HG02884 (cell line): ENCODE measurements at regions not wholly inside any gene's neighbourhood (a gene's known extent, or its start where the extent isn't known, plus 50 kb on each side); places are given as distances from the start of the nearest gene placed in this dataset.
"Not testable (repeated sequence)": the region's sequence is repeated elsewhere in the genome, so short reads cannot be mapped to it uniquely, and the experiment has no call there.

Experiments
- ATAC-seq: cut with Tn5 transposase; IDR thresholded peaks from one replicate; pipeline ENCODE4 v1.9.1; 2021; ENCODE audit warnings: mild to moderate bottlenecking, moderate library complexity; ENCODE audit not compliant: unreplicated experiment

DNA sequence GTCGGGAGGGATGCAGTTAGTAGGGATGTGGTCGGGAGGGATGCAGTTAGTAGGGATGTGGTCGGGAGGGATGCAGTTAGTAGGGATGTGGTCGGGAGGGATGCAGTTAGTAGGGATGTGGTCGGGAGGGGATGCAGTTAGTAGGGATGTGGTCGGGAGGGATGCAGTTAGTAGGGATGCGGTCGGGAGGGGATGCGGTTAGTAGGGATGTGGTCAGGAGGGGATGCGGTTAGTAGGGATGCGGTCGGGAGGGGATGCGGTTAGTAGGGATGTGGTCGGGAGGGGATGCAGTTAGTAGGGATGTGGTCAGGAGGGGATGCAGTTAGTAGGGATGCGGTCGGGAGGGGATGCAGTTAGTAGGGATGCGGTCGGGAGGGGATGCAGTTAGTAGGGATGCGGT, 96.2 kb downstream of the BDH1 start:
- not testable (repeated sequence) for ATAC-seq

DNA sequence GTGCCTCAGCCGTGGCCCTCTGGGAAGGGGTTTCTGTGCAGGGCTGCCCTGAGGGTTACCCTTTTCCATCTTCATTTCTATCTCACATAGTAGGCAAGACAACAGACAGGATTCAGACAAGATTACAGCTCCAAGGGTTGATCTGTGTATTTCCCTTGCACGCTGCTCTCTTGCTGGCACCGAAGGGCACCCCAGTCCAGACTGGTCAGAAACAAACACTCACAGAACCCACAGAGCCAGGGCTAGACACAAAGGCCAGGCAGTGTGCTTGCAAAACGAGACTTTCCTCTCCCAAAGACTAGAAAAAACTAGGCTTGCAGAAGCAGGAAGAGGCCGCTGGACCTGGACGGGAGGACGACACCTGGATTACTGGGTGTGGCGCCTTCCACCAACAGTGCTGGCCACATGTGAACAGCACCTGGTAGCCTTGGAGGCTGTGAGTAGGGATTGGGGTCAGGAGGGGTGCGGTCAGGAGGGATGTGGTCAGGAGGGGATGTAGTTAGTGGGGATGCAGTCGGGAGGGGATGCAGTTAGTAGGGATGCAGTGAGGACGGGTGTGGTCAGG, 96.8 kb downstream of the BDH1 start:
- no peak for ATAC-seq

DNA sequence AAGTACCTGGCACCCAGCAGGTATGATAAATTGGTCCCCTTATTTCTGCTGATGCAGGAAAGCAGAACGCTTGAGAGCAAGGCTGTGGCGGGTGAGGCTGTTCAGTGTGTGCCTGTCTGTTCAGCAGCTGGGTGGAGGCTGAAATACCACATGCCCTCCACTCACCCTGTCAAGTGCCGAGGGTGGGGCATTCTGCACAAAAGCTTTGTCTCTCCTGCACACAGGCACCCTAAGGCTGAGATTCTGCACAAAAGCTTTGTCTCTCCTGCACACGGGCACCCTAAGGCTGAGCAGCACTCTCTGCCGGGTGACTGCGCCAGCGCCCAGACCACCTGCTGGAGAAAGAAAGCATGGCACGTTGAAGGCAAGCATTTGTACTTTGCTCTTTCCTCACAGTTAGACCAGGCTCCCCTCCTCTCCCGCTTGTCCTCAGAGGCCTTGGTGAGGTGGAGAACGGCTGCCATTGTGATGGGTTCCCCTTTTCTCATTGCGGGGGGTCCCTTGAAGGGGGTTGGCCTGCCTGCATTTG, 97.5 kb downstream of the BDH1 start:
- no peak for ATAC-seq

DNA sequence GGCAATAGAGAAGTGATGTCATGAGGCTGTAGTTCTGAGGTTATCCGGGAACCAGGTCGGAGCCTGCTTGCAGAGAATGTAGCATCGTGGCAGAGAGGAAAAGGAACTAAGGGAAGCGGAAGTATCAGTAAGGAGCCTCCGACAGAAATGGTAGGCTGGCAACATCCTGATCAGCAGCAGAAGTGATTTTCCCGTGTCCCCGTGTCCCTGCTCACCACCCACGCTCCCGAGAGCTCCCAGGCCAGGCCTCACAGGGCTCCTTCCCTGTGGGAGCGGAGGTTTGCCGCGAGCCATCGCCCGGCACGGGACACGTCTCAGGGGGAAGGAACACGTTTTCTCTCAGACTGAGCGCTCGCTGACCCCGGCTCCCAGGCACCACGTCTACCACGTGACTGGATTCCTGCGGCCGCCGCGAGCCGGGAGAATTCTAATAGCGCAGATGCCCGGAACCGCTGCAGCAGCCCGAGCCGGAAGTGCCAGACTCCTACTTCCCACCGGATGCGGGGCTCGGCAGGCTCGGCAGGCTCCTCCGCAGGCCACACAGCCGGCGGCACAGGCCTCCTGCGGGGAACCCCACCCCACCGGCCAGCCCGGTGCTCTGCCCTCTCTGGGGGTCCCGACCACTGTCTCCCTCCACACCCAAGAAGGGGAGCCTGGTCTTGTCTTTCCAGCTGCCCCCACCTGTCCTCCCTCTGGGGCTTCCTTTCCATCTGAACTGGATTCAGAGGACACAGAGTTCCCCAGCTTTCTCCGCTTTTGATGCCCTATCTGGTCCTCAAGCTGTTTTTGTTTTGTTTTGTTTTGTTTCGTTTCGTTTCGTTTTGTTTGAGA, 99.3 kb downstream of the BDH1 start:
- ATAC-seq = peak; percentile 50

DNA sequence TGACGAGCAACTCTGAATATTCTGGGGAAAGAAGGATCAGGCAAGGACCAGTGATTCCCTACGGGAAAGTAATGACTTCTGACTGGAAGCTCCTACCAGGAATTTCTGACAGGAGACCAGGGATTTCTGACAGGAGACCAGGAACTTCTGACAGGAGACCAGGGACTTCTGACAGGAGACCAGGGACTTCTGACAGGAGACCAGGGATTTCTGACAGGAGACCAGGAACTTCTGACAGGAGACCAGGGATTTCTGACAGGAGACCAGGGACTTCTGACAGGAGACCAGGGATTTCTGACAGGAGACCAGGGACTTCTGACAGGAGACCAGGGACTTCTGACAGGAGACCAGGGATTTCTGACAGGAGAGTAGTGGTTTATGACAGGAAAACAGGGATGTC, 100.9 kb downstream of the BDH1 start:
- ATAC-seq = not testable (repeated sequence)

DNA sequence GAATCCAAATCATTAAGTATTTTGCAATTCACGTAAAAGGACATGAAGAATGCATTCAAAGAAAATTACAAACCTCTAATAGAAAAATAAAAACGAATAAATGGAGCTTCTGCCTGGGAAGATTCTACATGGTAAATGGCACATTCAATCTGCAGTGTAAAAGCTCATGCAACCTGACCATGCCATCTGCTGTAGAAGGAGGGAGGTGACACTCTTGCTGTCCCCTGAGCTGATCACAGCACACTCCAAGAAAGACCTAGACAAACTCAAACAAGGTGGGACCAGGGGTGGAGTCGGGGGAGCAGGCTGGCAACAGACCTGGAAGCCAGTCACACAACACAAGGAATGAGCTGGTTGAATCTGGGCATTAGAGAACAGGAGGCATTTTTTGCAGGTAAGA, 101.8 kb downstream of the BDH1 start:
- no peak for ATAC-seq

DNA sequence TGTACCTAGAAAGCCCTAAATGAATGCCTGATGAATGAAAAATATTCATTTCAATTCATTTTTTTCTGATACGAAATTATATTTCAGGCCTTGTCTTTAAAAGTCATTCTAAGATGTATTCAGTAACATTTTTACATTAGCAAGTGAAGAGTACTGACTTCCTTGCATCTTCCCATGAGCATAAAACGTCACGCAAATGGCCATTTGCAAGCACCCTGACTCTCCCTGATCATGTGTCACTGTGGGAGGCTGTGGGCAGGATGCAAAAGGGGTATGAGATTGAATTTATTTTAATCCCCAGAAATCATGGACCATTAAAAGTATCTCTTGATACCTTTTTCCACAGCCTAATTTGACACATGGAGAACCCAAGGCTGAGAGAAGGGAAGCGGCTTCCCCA, 105.0 kb downstream of the BDH1 start:
- ATAC-seq = no peak

DNA sequence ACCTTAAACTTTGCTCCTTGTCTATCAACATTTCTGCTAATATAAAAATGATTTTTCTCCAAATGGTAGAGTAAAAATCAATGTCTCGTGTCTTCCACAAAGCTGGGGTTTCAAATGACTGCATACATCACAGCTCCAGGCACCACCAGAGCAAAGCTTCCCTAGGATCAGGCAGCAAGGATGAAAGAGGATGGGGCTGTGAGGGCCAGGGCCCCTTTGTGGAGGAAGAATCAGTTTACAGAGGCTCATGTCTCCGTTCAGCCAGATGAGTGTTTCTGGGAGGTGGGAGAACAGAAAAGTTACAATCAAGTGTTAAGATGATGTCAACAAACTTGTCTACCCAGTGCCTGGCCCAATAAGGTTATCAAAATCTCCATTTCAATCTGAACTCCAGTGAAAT, 105.5 kb downstream of the BDH1 start:
- ATAC-seq = no peak

DNA sequence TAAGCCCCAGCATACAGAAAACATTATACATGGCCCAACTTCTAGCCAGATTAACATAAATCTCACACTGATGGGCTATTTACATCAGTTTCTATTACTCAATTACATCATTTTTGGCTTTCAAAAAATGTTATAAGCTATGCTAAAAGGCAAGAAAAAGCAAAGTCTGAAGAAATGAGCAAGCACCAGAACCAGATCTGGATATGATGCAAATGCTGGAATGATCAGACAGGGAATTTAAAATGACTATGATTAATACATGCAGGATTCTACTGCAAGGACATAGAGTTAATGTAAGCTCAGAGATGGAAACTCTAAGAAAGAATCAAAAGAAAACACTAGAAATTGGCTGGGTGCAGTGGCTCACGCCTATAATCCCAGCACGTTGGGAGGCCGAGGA, 106.6 kb downstream of the BDH1 start:
- not testable (repeated sequence) for ATAC-seq

DNA sequence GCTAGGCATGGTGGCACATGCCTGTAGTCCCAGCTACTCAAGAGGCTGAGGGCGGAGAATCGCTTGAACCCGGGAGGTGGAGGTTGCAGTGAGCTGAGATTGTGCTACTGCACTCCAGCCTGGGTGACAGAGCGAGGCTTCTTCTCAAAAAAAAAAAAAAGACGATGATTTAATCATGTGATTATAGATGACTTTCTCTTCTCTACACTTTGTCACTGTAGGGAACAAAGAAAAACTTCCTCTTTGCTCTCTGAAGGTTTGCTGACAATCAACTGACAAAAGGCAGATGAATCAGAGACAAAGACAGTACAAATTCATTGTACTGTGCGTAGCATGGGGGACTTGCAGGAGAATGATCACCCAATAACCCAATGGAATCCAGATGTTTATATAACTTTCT, 108.0 kb downstream of the BDH1 start:
- ATAC-seq = not testable (repeated sequence)

DNA sequence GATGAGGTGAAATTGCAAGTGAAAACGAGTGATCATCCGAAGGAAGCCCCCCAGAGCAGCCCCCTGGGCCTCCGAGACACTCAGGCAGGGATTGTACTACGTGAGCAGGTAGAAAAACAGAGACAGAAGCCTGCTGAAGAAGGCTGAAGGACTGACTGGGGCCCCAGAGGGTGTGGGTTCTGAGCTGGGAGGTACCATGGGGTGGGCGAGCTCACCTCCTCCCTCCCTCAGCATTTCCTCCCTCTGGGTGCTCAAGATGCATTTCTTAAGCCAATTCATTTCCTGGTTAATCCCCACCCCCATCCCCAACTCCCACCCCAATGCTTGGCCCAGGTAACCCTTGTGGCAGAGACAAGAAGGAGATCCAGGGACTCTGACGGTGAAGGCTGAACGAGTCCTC, 108.7 kb downstream of the BDH1 start:
- ATAC-seq = no peak

DNA sequence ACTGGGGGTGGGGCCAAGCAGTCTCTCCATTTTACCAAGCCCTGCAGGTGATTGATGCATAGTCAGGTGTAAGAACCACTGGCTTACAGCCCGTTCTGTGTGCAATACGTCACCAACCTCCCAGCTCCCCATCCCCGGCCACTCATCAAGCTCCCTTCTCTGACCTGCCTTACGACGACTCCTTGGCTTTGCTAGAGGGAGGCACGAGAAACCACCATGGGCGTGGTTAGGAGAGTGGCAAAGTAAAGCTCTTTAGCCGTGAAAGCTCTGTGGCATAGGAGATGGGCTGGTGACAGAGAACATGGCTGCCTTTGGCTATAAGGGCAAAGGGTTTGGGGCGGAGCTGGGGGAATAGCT, 109.1 kb downstream of the BDH1 start:
- ATAC-seq = no peak

DNA sequence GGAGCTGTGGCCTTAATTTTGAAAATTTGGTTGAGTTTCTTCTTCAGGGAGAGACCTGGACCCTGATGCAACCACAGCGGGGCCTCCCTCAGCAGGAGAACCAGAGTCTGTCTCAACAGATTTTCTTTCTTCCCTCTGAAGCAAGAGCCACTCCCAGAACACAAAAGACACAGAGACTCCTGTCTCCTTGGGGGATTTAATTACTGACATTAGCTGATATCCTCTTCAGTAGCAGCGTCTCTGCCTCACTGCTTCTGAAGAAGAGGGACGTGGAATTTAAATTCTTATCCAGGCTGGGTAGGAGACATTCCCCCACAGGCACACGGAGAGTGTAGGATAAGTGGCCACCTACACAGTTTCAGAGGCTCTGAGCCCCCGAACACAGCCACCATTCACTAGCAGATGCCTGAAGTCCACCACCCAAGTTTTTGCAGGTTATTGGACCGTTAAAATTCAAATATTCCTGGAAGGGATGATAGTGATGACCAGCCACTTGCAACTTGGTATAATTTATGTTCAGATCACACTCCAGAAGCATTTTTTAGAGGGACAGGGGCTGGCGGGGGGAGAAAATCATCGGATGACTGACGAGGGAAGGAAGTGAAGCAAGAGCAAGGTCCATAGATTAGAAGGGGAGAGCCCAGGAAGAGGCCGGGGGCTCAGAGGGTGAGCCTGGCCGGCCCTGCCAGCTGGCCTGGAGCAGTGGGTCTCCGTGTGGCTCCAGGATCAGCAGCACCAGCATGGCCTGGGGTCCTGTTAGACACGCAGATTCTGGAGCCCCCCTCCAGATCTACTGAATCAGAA, 109.7 kb downstream of the BDH1 start:
- no peak for ATAC-seq

DNA sequence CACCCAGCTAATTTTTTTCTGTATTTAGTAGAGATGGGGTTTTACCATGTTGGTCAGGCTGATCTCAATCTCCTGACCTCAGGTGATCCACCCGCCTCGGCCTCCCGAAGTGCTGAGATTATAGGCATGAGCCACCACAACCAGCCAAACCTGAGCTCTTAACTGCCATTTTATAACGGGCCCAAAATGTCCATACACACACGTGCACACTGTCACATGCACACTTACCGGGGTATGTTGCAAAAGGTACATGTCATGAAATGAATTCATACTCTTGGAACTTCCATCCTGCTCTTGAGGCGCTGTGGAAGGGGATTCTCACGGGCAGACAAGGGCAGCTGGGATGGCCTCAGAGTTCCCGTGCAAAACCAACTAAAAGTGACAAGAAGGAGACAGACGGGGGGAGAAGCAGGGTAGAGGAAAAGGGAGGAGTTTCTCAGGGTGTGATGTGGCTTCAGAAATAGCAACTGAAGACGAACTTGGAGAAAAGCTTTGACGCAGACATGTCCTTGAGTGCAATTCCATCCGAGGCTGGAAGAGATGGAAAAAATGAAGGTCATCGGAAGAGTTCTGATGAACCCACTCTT, 110.9 kb downstream of the BDH1 start:
- no peak for ATAC-seq

DNA sequence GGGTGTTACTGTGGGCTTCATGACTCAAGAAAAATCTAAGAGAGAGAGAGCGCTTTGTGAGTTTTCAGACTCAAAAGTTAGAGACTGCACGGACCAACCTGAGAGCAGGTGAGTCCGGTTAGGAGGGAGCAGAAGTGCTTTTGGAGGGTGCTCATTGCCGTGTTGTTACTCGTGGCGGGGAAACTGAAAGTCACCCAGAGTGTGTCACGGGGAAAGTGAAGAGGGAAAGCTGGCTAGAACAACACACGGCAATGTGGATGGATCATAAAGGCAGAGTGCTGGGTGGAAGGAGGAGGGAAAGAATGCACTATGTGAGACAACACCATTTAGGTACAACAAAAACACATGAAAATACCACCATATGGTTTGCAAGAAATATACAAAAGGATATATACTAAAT, 112.3 kb downstream of the BDH1 start:
- ATAC-seq = no peak

DNA sequence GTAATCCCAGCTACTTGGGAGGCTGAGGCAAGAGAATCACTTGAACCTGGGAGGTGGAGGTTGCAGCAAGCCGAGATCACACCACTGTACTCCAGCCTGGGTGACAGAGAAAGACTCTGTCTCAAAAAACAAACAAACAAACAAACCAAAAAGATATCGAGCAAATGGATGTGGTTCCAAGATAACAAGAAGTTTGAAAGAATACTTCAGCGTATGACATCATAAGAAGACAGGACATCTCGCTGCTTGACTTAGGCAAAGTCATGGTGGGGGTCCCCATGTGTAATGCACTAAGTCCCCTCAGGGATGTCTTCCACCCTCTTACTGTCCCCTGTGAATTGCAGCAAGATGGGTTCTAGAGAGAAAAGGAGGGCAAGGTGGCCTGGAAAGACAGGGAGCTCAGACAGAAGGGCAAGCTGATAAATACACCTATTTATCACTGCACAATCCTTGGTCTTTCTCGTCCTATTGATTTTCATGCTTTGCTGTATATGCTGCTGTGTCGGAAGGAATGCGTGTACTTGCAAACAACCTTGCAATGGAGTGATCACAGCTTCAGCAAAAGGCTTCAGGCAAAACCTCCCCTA, 115.0 kb downstream of the BDH1 start:
- ATAC-seq = no peak

DNA sequence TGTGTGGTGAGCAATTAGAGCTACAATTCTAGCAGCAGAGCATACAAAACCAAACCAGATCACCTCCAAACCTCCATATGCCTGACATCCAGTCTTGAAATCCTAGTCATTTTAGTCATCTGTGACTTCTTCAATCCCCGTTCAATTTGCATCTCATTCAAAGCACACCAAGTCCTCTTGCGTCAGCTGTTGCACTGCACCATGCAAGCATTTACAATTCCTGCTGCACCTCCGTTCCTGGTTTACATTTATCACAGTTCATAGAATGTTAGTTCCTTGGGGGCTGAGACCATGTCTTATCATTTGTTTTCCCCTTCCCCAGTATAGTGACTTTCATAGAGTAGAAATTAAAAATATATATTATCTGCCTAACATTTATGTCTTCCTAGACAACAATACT, 116.9 kb downstream of the BDH1 start:
- ATAC-seq = no peak

DNA sequence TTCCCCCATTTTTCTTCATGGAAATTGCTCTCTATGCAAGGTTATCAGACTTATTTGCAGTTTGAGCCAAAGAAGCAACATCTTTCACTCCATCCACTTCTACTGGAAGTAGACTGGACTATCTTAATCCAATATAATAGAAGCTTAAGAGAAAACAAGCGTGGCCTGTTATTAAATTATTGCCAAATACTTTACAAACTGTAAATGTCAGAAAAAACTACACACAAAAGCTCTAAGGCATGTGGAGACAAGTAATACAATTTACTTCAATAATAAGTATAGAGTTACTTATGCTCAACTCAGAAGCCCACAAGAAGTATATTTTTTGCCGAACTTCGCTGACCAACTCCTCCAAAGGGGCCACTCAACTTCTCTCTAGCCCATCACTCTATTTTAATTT, 120.3 kb downstream of the BDH1 start:
- no peak for ATAC-seq

DNA sequence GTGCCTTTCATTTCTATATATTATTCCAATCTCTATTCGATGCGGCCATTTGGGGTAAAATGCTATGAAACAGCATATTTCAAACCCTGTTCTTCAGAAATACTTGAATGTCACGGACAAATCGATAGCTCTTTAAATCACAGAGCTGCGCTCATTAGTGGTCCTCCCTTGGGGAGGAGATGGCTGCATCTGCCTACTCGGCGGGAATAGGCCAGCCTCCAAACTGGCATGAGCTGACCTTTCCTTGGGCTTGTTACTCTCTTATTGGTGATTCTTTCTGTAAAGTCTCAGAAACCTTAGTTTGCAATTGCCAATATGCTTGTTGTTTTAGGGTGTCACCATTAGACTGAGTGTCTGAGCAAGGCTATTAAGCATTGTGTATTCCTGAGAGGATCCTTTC, 120.9 kb downstream of the BDH1 start:
- no peak for ATAC-seq

DNA sequence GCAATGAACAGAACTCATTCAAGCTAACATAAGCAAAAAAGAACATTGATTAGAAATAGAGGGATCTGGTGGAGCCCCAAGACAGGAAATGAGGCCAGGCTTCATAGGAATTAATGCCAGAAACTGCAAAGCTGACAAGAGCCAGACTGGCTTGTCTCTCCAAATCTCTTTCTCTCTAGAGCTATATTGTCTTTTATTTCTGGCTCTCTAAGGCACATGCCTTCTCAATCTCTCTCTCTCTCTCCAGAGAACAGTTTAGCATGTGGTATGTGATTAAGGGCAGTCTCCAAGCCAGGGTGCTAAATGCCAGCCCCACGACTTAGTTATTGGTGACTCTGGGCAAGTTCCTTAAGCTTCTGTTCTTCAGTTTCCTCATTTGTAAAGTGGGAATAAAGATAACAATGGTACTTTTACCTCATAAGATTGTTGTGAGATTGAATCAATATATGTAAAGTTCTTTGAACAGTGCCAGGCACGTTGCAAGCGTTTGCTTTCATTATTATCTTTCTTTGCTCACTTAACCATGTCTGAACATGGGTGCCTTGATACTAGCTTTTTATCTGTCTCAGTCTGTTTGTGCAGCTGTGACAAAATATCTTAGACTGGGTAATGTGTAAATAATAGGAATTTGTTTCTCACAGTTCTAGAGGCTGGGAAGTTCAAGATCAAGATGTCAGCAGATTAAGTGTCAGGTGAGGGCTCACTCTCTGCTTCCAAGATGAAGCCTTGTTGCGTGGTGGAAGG, 123.2 kb downstream of the BDH1 start:
- no peak for ATAC-seq
